Islet of Langerhans (tissue), 1 donor: ENCODE measurements at regions not wholly inside any gene's neighbourhood (a gene's known extent, or its start where the extent isn't known, plus 50 kb on each side); places are given as distances from the start of the nearest gene placed in this dataset.
"Not testable (repeated sequence)": the region's sequence is repeated elsewhere in the genome, so short reads cannot be mapped to it uniquely, and the experiment has no call there.

Source experiments
- FAIRE-seq: peaks from one replicate; lab custom pipeline; 2011; peaks lifted over from hg19 to GRCh38; lab: Jason Lieb, UNC

GRCh38 chr5:29042152-29042551, 2003.8 kb upstream of the CDH9 start:
- no peak for FAIRE-seq

- no peak for FAIRE-seq
Measured at GRCh38 chr5:29040404-29040803, 2002.0 kb upstream of the CDH9 start.

GRCh38 chr5:29039994-29040393, 2001.6 kb upstream of the CDH9 start:
- FAIRE-seq: no peak

- no peak for FAIRE-seq
Measured at GRCh38 chr5:29037716-29038115, 1999.3 kb upstream of the CDH9 start.

GRCh38 chr5:29024052-29024451, 1985.7 kb upstream of the CDH9 start:
- no peak for FAIRE-seq

- FAIRE-seq: no peak
Measured at GRCh38 chr5:29023541-29023940, 1985.2 kb upstream of the CDH9 start.

- FAIRE-seq: no peak
Measured at GRCh38 chr5:29017501-29017900, 1979.1 kb upstream of the CDH9 start.

GRCh38 chr5:29016067-29016466, 1977.7 kb upstream of the CDH9 start:
- FAIRE-seq: no peak

GRCh38 chr5:29015523-29015922, 1977.1 kb upstream of the CDH9 start:
- FAIRE-seq: no peak

- FAIRE-seq: no peak
Measured at GRCh38 chr5:29005386-29005785, 1967.0 kb upstream of the CDH9 start.

- no peak for FAIRE-seq
Measured at GRCh38 chr5:29002481-29002880, 1964.1 kb upstream of the CDH9 start.

- FAIRE-seq: no peak
Measured at GRCh38 chr5:29001666-29002065, 1963.3 kb upstream of the CDH9 start.

- no peak for FAIRE-seq
Measured at GRCh38 chr5:28984639-28985038, 1946.3 kb upstream of the CDH9 start.

GRCh38 chr5:28975508-28975907, 1937.1 kb upstream of the CDH9 start:
- no peak for FAIRE-seq

- FAIRE-seq: no peak
Measured at GRCh38 chr5:28967848-28968247, 1929.5 kb upstream of the CDH9 start.

- FAIRE-seq: no peak
Measured at GRCh38 chr5:28961816-28962215, 1923.4 kb upstream of the CDH9 start.

- FAIRE-seq: no peak
Measured at GRCh38 chr5:28958581-28958980, 1920.2 kb upstream of the CDH9 start.

- no peak for FAIRE-seq
Measured at GRCh38 chr5:28957450-28957849, 1919.1 kb upstream of the CDH9 start.

- FAIRE-seq: no peak
Measured at GRCh38 chr5:28954074-28954473, 1915.7 kb upstream of the CDH9 start.

GRCh38 chr5:28947865-28948264, 1909.5 kb upstream of the CDH9 start:
- FAIRE-seq: no peak

- FAIRE-seq: no peak
Measured at GRCh38 chr5:28945859-28946258, 1907.5 kb upstream of the CDH9 start.

- FAIRE-seq: not testable (repeated sequence)
Measured at GRCh38 chr5:28929366-28929765, 1891.0 kb upstream of the CDH9 start.

- not testable (repeated sequence) for FAIRE-seq
Measured at GRCh38 chr5:28928327-28928790, 1890.0 kb upstream of the CDH9 start.

- FAIRE-seq: no peak
Measured at GRCh38 chr5:28927559-28928326, 1889.4 kb upstream of the CDH9 start.
